GM12878 (cell line): ENCODE measurements at regions not wholly inside any gene's neighbourhood (a gene's known extent, or its start where the extent isn't known, plus 50 kb on each side); places are given as distances from the start of the nearest gene placed in this dataset.

ENCODE experiments used
- ATF2 ChIP-seq: IDR thresholded peaks from 2 replicates; pipeline ENCODE4 v1.6.1; 2012; ENCODE audit warnings: low read length, inconsistent platforms
- CTCF ChIP-seq, 3 experiments: IDR thresholded peaks in 2 of 3; conservative IDR thresholded peaks in 1 of 3; 2 replicates each; pipeline ENCODE4 v1.5.1; 2011; ENCODE audit warnings: low read depth in 3 of 3, low read length in 3 of 3, mild to moderate bottlenecking in 3 of 3, control low read depth in 2 of 3, moderate library complexity in 2 of 3, inconsistent platforms in 1 of 3, mixed read lengths in 1 of 3; ENCODE audit not compliant: control insufficient read depth in 2 of 3, insufficient read depth in 1 of 3; ENCODE audit errors: extremely low read depth in 1 of 3
- POLR2A ChIP-seq: IDR thresholded peaks from 2 replicates; pipeline ENCODE4 v1.6.1; 2011; ENCODE audit warnings: low read depth, mild to moderate bottlenecking, low read length
- SRF ChIP-seq, 2 experiments: IDR thresholded peaks; 2 replicates each; pipeline ENCODE4 v1.6.1; 2011; ENCODE audit warnings: low read depth in 2 of 2, low read length in 2 of 2, mild to moderate bottlenecking in 1 of 2, moderate library complexity in 1 of 2
- ZSCAN29 ChIP-seq: fragments of 450-650 bp; IDR thresholded peaks from 2 replicates; pipeline ENCODE4 v1.6.1; 2017; ENCODE audit warnings: mild to moderate bottlenecking, moderate library complexity

- TF ChIP-seq SRF (IDR thresholded peaks at IDR 0.05; ENCODE audit: low read depth in 2 of 2, low read length in 2 of 2) (no peak), POLR2A (no peak), CTCF (IDR thresholded peaks at IDR 0.05 in 2 of 3, conservative IDR thresholded peaks at IDR 0.05 in 1 of 3; ENCODE audit: control insufficient read depth in 2 of 3, extremely low read depth in 1 of 3, insufficient read depth in 1 of 3, low read depth in 3 of 3, low read length in 3 of 3) (no peak), ZSCAN29 (no peak), ATF2 (no peak)
These were observed 54.0 kb upstream of the CDK20 start for GRCh38 chr9:88028338-88028737.
